ENCODE measurements at regions not wholly inside any gene's neighbourhood (a gene's known extent, or its start where the extent isn't known, plus 50 kb on each side); places are given as distances from the start of the nearest gene placed in this dataset.

- TF ChIP-seq CTCF (optimal IDR thresholded peaks at IDR 0.05 in 1 of 3, IDR thresholded peaks at IDR 0.05 in 1 of 3, conservative IDR thresholded peaks at IDR 0.05 in 1 of 3; ENCODE audit: extremely low read depth in 1 of 3, insufficient read depth in 2 of 3, low read length in 3 of 3) (no peak), EZH2 (IDR thresholded peaks at IDR 0.05; ENCODE audit: low read length) (no peak)
Measured at GRCh38 chr2:161052214-161052613, 108.0 kb upstream of the TANK start.

Data from keratinocyte (primary cell).